ENCODE measurements at regions not wholly inside any gene's neighbourhood (a gene's known extent, or its start where the extent isn't known, plus 50 kb on each side); places are given as distances from the start of the nearest gene placed in this dataset.

GRCh38 chr4:173919861-173920260, 363.6 kb downstream of the FBXO8 start:
- Histone ChIP-seq H2BK15ac (ENCODE audit: low read length) (no peak overlapping the region), H3K18ac (ENCODE audit: extremely low read depth, low read length) (no peak overlapping the region), H3K23ac (ENCODE audit: insufficient read length) (no peak overlapping the region), H4K8ac (ENCODE audit: extremely low read depth, insufficient read depth, low read length) (no peak overlapping the region), H2BK5ac (ENCODE audit: low read depth, low read length) (no peak overlapping the region), H3K36me3 (ENCODE audit: control insufficient read depth in 2 of 4, insufficient read depth in 4 of 4, low read length in 3 of 4) (no peaks in the 10 kb centered on the region), H3K14ac (ENCODE audit: insufficient read length) (no peak overlapping the region), H3K9me3 (ENCODE audit: insufficient read depth in 2 of 2, low read depth in 1 of 2, low read length in 1 of 2) (no peaks in the 10 kb centered on the region), H3K56ac (replicated peaks; ENCODE audit: insufficient read length, low read depth, low read length) (no peak overlapping the region), H2AK5ac (ENCODE audit: low read depth, low read length) (no peak overlapping the region), H4K20me1 (replicated peaks in 1 of 2; ENCODE audit: control insufficient read depth in 1 of 2, insufficient read depth in 2 of 2, low read length in 2 of 2) (no peaks in the 10 kb centered on the region), H3K27me3 (replicated peaks in 1 of 4; ENCODE audit: control insufficient read depth in 3 of 4, extremely low read depth in 1 of 4, insufficient read depth in 3 of 4, low read length in 3 of 4) (no peaks in the 10 kb centered on the region), H2BK12ac (ENCODE audit: low read depth, low read length) (no peak overlapping the region), H2BK120ac (replicated peaks; ENCODE audit: low read depth, low read length) (no peak overlapping the region), H3K27ac (ENCODE audit: low read depth, low read length) (no peak overlapping the region), H3K4ac (replicated peaks; ENCODE audit: insufficient read length, low read depth, low read length) (no peak overlapping the region), H3K4me3 (ENCODE audit: extremely low read depth in 1 of 4, insufficient read depth in 2 of 4, low read depth in 3 of 4, low read length in 4 of 4) (no peak overlapping the region), H3K79me2 (ENCODE audit: control insufficient read depth in 1 of 2, insufficient read depth in 2 of 2, low read length in 2 of 2) (no peaks in the 10 kb centered on the region), H3K23me2 (ENCODE audit: low read depth, low read length) (no peaks in the 10 kb centered on the region), H4K5ac (ENCODE audit: insufficient read length, low read depth, low read length) (no peak overlapping the region), H3K4me1 (replicated peaks in 1 of 4; ENCODE audit: control insufficient read depth in 3 of 4, insufficient read depth in 4 of 4, low read length in 3 of 4) (peaks cover 0 to 6% (median 0%) of the 10 kb centered on the region in 4 experiments; a peak in 1 of 7 replicates), H3K4me2 (ENCODE audit: insufficient read depth in 1 of 2, low read depth in 2 of 2, low read length in 2 of 2) (no peak overlapping the region), H2AFZ (ENCODE audit: low read length) (peak overlapping the region; percentile 87), H2BK20ac (ENCODE audit: low read length) (no peak overlapping the region), H3K79me1 (ENCODE audit: low read depth, low read length) (no peaks in the 10 kb centered on the region), H4K91ac (replicated peaks; ENCODE audit: insufficient read length, low read length) (no peak overlapping the region), H3K9ac (replicated peaks in 1 of 4; ENCODE audit: extremely low read depth in 1 of 4, low read depth in 3 of 4, low read length in 3 of 4) (no peak overlapping the region)
- 56% methylated on average over 1 of the region's 1 CpG; no CpG with 5 or more reads in 1 of the 2 experiments for WGBS, 2 experiments (ENCODE audit: extremely low coverage in 1 of 2, insufficient coverage in 1 of 2, insufficient read length in 1 of 2, insufficient replicate concordance in 2 of 2, low coverage in 1 of 2, low lambda C conversion rate in 2 of 2, missing lambda C conversion rate in 1 of 2)
- ChIA-PET CTCF (ENCODE audit: partially characterized antibody) (interaction anchor here (1.5 kb wide), 1 partner anchor 70 kb away, joined by 3 read pairs; no protein-coding TSS in a partner anchor), POLR2A (ENCODE audit: partially characterized antibody) (no interaction called here)
- no peak for DNase-seq (ENCODE audit: low read depth in 1 of 2, low spot score in 2 of 2)
- no peak for FAIRE-seq
- TF ChIP-seq JUND (IDR thresholded peaks at IDR 0.05; ENCODE audit: low read length) (no peak), CBX8 (IDR thresholded peaks at IDR 0.05; ENCODE audit: borderline replicate concordance, low read depth, low read length) (no peak), CHD1 (IDR thresholded peaks at IDR 0.05; ENCODE audit: low read depth, low read length) (no peak), RNF2 (IDR thresholded peaks at IDR 0.05; ENCODE audit: borderline replicate concordance, low read depth, low read length, missing control alignments, poor library complexity, severe bottlenecking) (no peak), TCF12 (IDR thresholded peaks at IDR 0.05; ENCODE audit: low read depth, low read length) (no peak), TAF7 (optimal IDR thresholded peaks at IDR 0.05; ENCODE audit: borderline replicate concordance, low read depth, low read length) (no peak), MAX (IDR thresholded peaks at IDR 0.05) (no peak), JUN (IDR thresholded peaks at IDR 0.05; ENCODE audit: low read depth, low read length) (no peak)
